Liver (tissue), 2 donors: ENCODE measurements at regions not wholly inside any gene's neighbourhood (a gene's known extent, or its start where the extent isn't known, plus 50 kb on each side); places are given as distances from the start of the nearest gene placed in this dataset.

ENCODE experiments used
- RAD21 ChIP-seq, 2 donors: IDR thresholded peaks; 2 replicates each; pipeline ENCODE4 v1.6.1; 2016; ENCODE audit warnings: antibody characterized with exemption in 2 of 2, mild to moderate bottlenecking in 2 of 2
- SP1 ChIP-seq: IDR thresholded peaks from 2 replicates; pipeline ENCODE4 v1.6.1; 2018; ENCODE audit warnings: antibody characterized with exemption, mild to moderate bottlenecking
- donor health status: healthy.

DNA sequence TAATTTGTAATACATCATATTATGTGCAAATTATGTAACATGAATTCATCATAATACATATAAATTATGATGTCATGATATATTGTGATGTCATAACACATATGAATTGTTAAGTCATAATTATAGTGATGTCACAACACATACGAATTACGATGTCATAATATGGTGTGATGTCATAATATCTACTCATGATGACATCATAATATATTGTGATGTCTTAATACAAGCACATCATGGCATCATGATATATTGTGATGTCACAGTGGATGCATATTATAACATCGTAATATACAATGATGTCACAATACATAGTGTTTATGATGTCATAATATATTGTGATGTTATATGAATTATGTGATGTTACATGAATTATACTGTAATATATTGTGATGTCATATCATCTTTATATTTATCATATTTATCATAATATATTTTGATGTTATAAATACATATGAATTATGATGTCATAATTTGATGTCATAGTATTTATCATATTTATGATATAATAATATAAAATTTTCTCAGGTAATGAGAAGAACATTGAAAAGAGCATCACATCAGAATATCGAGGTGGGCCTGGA lies 1793.0 kb downstream of the TP53TG3F start:
- TF ChIP-seq RAD21 (IDR thresholded peaks at IDR 0.05) = no peak
- no peak for TF ChIP-seq SP1
